KMS-11 (cell line): ENCODE measurements at regions not wholly inside any gene's neighbourhood (a gene's known extent, or its start where the extent isn't known, plus 50 kb on each side); places are given as distances from the start of the nearest gene placed in this dataset.

Experiments used
- H2AFZ ChIP-seq: fragments of 200-600 bp; sonication (generic); 2 replicates; pipeline ENCODE4 v1.6.1; 2016; ENCODE audit warnings: antibody characterized with exemption, mixed run types, low read depth
- H3K27ac ChIP-seq: fragments of 200-600 bp; sonication (generic); 2 replicates; pipeline ENCODE4 v1.6.1; 2016; ENCODE audit warnings: mild to moderate bottlenecking, mixed run types
- H3K27me3 ChIP-seq: fragments of 200-600 bp; sonication (generic); 2 replicates; pipeline ENCODE4 v1.6.1; 2017; ENCODE audit warnings: mild to moderate bottlenecking, low read depth, mixed run types, moderate library complexity; ENCODE audit not compliant: insufficient read depth
- H3K36me3 ChIP-seq: fragments of 200-600 bp; sonication (generic); 2 replicates; pipeline ENCODE4 v1.6.1; 2017; ENCODE audit warnings: mild to moderate bottlenecking, mixed run types; ENCODE audit not compliant: insufficient read depth
- H3K4me1 ChIP-seq: fragments of 200-600 bp; sonication (generic); 2 replicates; pipeline ENCODE4 v1.6.1; 2016; ENCODE audit warnings: mild to moderate bottlenecking, low read depth, mixed run types; ENCODE audit not compliant: poor library complexity, severe bottlenecking
- H3K4me2 ChIP-seq: fragments of 200-600 bp; sonication (generic); 2 replicates; pipeline ENCODE4 v1.7.0; 2016; ENCODE audit warnings: mild to moderate bottlenecking, mixed run types
- H3K4me3 ChIP-seq: fragments of 200-600 bp; sonication (generic); IDR thresholded peaks from 2 replicates; pipeline ENCODE4 v1.6.1; 2017; ENCODE audit warnings: low read depth, low read length, mixed read lengths; ENCODE audit not compliant: insufficient read depth
- H3K79me2 ChIP-seq: fragments of 200-600 bp; sonication (generic); 2 replicates; pipeline ENCODE4 v1.6.1; 2016; ENCODE audit warnings: low read depth, mixed run types; ENCODE audit not compliant: insufficient read depth
- H3K9ac ChIP-seq: fragments of 200-600 bp; sonication (generic); 2 replicates; pipeline ENCODE4 v1.6.1; 2016; ENCODE audit warnings: mild to moderate bottlenecking, mixed run types
- H4K20me1 ChIP-seq: fragments of 200-600 bp; sonication (generic); 2 replicates; pipeline ENCODE4 v1.6.1; 2016; ENCODE audit warnings: mild to moderate bottlenecking, mixed run types; ENCODE audit not compliant: insufficient read depth
- TF ChIP-seq, protein P1 (sequence below): fragments of 200-600 bp; sonication (generic); conservative IDR thresholded peaks from 2 replicates; pipeline ENCODE4 v1.6.1; 2017; ENCODE audit warnings: low read depth, mild to moderate bottlenecking, antibody characterized with exemption, low read length, moderate library complexity, mixed read lengths

- Histone ChIP-seq H3K79me2 (no peaks in the 10 kb centered on the region), H3K36me3 (no peaks in the 10 kb centered on the region), H3K4me1 (no peaks in the 10 kb centered on the region), H3K9ac (no peak overlapping the region), H3K27ac (no peak overlapping the region), H3K4me2 (no peak overlapping the region), H3K4me3 (no peak overlapping the region), H4K20me1 (no peaks in the 10 kb centered on the region), H3K27me3 (no peaks in the 10 kb centered on the region), H2AFZ (no peak overlapping the region)
- TF ChIP-seq, protein P1, sequence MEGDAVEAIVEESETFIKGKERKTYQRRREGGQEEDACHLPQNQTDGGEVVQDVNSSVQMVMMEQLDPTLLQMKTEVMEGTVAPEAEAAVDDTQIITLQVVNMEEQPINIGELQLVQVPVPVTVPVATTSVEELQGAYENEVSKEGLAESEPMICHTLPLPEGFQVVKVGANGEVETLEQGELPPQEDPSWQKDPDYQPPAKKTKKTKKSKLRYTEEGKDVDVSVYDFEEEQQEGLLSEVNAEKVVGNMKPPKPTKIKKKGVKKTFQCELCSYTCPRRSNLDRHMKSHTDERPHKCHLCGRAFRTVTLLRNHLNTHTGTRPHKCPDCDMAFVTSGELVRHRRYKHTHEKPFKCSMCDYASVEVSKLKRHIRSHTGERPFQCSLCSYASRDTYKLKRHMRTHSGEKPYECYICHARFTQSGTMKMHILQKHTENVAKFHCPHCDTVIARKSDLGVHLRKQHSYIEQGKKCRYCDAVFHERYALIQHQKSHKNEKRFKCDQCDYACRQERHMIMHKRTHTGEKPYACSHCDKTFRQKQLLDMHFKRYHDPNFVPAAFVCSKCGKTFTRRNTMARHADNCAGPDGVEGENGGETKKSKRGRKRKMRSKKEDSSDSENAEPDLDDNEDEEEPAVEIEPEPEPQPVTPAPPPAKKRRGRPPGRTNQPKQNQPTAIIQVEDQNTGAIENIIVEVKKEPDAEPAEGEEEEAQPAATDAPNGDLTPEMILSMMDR: no peak
Measured at GRCh38 chr13:63435667-63436324, 2020.1 kb upstream of the PCDH20 start.

DNA sequence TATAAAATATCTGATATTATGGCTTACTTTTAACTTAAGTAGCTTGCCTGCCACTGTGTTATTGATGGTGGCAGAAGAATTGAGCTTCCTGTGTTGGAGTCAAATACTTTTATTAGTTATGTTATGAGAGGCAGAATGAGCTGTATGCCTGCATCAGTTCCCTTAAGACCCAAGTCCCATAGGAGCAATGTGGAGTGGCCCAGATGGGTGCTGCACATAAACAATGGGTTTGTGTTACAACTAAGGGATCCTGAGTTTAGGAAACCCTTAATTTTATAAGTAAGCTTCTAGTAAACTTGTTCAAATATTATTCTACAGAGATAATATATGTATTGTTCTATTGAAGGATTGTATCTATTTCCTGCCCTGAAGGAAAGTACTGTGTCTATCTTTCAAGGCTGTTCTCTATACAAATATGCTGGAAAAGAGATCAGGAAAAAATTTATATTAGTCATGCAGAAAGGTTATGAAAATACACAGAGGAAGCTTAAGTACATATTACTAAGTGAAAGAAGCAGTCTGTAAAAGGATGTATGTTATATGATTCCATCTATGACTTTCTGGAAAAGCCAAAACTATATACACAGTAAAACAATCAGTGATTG, 2018.0 kb upstream of the PCDH20 start:
- no peak overlapping the region for H2AFZ ChIP-seq
- no peak overlapping the region for H3K9ac ChIP-seq
- no peaks in the 10 kb centered on the region for H3K4me1 ChIP-seq
- H3K36me3 ChIP-seq: no peaks in the 10 kb centered on the region
- TF ChIP-seq, protein P1: no peak
- no peaks in the 10 kb centered on the region for H3K27me3 ChIP-seq
- H4K20me1 ChIP-seq: no peaks in the 10 kb centered on the region
- no peak overlapping the region for H3K4me2 ChIP-seq
- no peak overlapping the region for H3K27ac ChIP-seq
- no peak overlapping the region for H3K4me3 ChIP-seq
- no peaks in the 10 kb centered on the region for H3K79me2 ChIP-seq

GRCh38 chr13:63427170-63427569, 2011.5 kb upstream of the PCDH20 start:
- H4K20me1 ChIP-seq: no peaks in the 10 kb centered on the region
- H3K4me2 ChIP-seq: no peak overlapping the region
- H3K27ac ChIP-seq: no peak overlapping the region
- H3K9ac ChIP-seq: no peak overlapping the region
- no peaks in the 10 kb centered on the region for H3K27me3 ChIP-seq
- no peak overlapping the region for H2AFZ ChIP-seq
- H3K79me2 ChIP-seq: no peaks in the 10 kb centered on the region
- H3K36me3 ChIP-seq: no peaks in the 10 kb centered on the region
- TF ChIP-seq, protein P1: no peak
- no peak overlapping the region for H3K4me3 ChIP-seq
- no peaks in the 10 kb centered on the region for H3K4me1 ChIP-seq

- H3K4me2 ChIP-seq: no peak overlapping the region
- H4K20me1 ChIP-seq: no peaks in the 10 kb centered on the region
- no peaks in the 10 kb centered on the region for H3K36me3 ChIP-seq
- H3K79me2 ChIP-seq: no peaks in the 10 kb centered on the region
- no peak overlapping the region for H3K9ac ChIP-seq
- no peaks in the 10 kb centered on the region for H3K27me3 ChIP-seq
- no peaks in the 10 kb centered on the region for H3K4me1 ChIP-seq
- H3K27ac ChIP-seq: no peak overlapping the region
- H3K4me3 ChIP-seq: no peak overlapping the region
- no peak overlapping the region for H2AFZ ChIP-seq
- TF ChIP-seq, protein P1: no peak
Measured at GRCh38 chr13:63425131-63425530, 2009.5 kb upstream of the PCDH20 start.
